Panc1 (cell line): ENCODE measurements at regions not wholly inside any gene's neighbourhood (a gene's known extent, or its start where the extent isn't known, plus 50 kb on each side); places are given as distances from the start of the nearest gene placed in this dataset.
"Not testable (repeated sequence)": the region's sequence is repeated elsewhere in the genome, so short reads cannot be mapped to it uniquely, and the experiment has no call there.

Experiments used
- ATAC-seq: fragments of 200-7000 bp; cut with Tn5 transposase; 2 replicates; pipeline ENCODE4 v1.9.1; 2020; ENCODE audit warnings: mild to moderate bottlenecking, moderate library complexity
- BruUV-seq: library from RNA; stranded (reverse); fragments of 400-500 nt; replicated peaks from 2 replicates; lab custom pipeline; 2021; lab: Mats Ljungman, UMichigan
- CTCF ChIA-PET: fragments of 300-600 bp; sonication (Branson Sonifier 250); formaldehyde crosslinking; loops from one replicate; lab custom pipeline; 2022; ENCODE audit warnings: antibody characterized with exemption; lab: Charles Lee
- POLR2A ChIA-PET: fragments of 300-600 bp; sonication (Branson Sonifier 250); formaldehyde crosslinking; loops from one replicate; lab custom pipeline; 2022; ENCODE audit warnings: antibody characterized with exemption; lab: Charles Lee
- DNase-seq: peaks from one replicate; pipeline ENCODE4 v3.0.0-alpha.2; 2010; ENCODE audit warnings: low read depth, low spot score
- H3K27ac ChIP-seq: 2 replicates; pipeline ENCODE4 v1.5.1; 2011; ENCODE audit warnings: mild to moderate bottlenecking, low read length, inconsistent platforms
- H3K27me3 ChIP-seq: fragments of 200-500 bp; sonication (Bioruptor generic); 2 replicates; pipeline ENCODE4 v1.6.0; 2014; ENCODE audit warnings: low read length, inconsistent platforms; ENCODE audit not compliant: control insufficient read depth, insufficient read depth
- H3K36me3 ChIP-seq: fragments of 200-500 bp; sonication (Bioruptor generic); 2 replicates; pipeline ENCODE4 v1.5.1; 2014; ENCODE audit warnings: inconsistent platforms, mild to moderate bottlenecking, low read length, moderate library complexity; ENCODE audit not compliant: control insufficient read depth, insufficient read depth
- H3K4me1 ChIP-seq: 2 replicates; pipeline ENCODE4 v1.5.1; 2011; ENCODE audit warnings: inconsistent platforms, mild to moderate bottlenecking, low read length, moderate library complexity; ENCODE audit not compliant: control insufficient read depth, insufficient read depth
- H3K4me3 ChIP-seq, 2 experiments: 2 replicates each; pipeline ENCODE4 v1.5.1; 2011 to 2012; ENCODE audit warnings: low read depth in 2 of 2, low read length in 2 of 2, mild to moderate bottlenecking in 2 of 2, inconsistent platforms in 1 of 2, moderate library complexity in 1 of 2
- H3K9me3 ChIP-seq: fragments of 200-500 bp; sonication (Bioruptor generic); 2 replicates; pipeline ENCODE4 v1.5.1; 2014; ENCODE audit warnings: low read depth, mild to moderate bottlenecking, inconsistent platforms, low read length, moderate library complexity; ENCODE audit not compliant: control insufficient read depth, insufficient read depth
- POLR2AphosphoS5 ChIP-seq: IDR thresholded peaks from 2 replicates; pipeline ENCODE4 v1.6.1; 2012; ENCODE audit warnings: mild to moderate bottlenecking, low read depth, low read length, moderate library complexity
- REST ChIP-seq, 2 experiments: IDR thresholded peaks; 2 replicates each; pipeline ENCODE4 v1.6.1; 2011 to 2012; ENCODE audit warnings: low read depth in 2 of 2, control low read depth in 1 of 2, low read length in 1 of 2, mild to moderate bottlenecking in 1 of 2, moderate library complexity in 1 of 2; ENCODE audit not compliant: insufficient read depth in 1 of 2
- SIN3A ChIP-seq: IDR thresholded peaks from 2 replicates; pipeline ENCODE4 v1.6.1; 2012; ENCODE audit warnings: low read depth, mild to moderate bottlenecking, low read length, moderate library complexity, borderline replicate concordance; ENCODE audit not compliant: insufficient read depth
- TCF7L2 ChIP-seq: IDR thresholded peaks from 2 replicates; pipeline ENCODE4 v1.6.1; 2011; ENCODE audit warnings: mild to moderate bottlenecking, low read depth, low read length, inconsistent platforms
- in situ Hi-C: cut with HindIII; loops from 2 replicates; pipeline ENCODE4 v1.10.0; 2016; ENCODE audit warnings: low sequenced_read_pairs, low pct_unique_long_range_greater_than_20kb
- intact Hi-C: fragments of 100-400 bp; cut with micrococcal nuclease; formaldehyde crosslinking; loops from one replicate; pipeline ENCODE4 v1.10.0; 2022; ENCODE audit not compliant: unreplicated experiment
- TF ChIP-seq, protein P1 (sequence below): fragments of 450-650 bp; IDR thresholded peaks from 2 replicates; pipeline ENCODE4 v1.5.1; 2017; ENCODE audit warnings: mild to moderate bottlenecking

DNA sequence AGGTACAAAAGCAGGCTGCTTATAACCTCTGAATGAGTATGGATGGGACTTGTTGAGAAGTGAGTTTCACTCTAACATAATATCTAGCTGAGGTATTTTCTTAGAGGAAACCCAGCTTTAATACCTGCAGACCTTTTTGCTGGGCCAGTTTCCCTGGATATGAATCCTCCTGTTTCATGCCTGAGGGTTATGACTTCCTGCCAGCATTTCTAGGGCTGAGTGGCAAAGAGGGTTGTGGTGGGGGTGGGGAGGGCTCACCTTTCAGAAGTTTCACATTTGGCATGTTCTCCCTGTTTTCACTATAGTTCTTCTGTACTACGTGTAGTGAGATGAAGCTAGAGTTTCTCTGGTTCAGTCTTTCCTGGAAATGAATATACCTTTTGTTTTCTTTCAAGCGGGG is 73.7 kb downstream of the LACC1 start:
- Histone ChIP-seq H3K9me3 (no peaks in the 10 kb centered on the region), H3K4me1 (no peaks in the 10 kb centered on the region), H3K27me3 (no peaks in the 10 kb centered on the region), H3K4me3 (no peak overlapping the region), H3K36me3 (no peaks in the 10 kb centered on the region), H3K27ac (no peak overlapping the region)
- intact Hi-C loops: no loop called here
- TF ChIP-seq TCF7L2: no peak
- TF ChIP-seq POLR2AphosphoS5: no peak
- TF ChIP-seq REST (IDR thresholded peaks at IDR 0.05; ENCODE audit: insufficient read depth in 1 of 2, low read depth in 2 of 2, low read length in 1 of 2): no peak
- no peak for TF ChIP-seq SIN3A
- TF ChIP-seq, protein P1, sequence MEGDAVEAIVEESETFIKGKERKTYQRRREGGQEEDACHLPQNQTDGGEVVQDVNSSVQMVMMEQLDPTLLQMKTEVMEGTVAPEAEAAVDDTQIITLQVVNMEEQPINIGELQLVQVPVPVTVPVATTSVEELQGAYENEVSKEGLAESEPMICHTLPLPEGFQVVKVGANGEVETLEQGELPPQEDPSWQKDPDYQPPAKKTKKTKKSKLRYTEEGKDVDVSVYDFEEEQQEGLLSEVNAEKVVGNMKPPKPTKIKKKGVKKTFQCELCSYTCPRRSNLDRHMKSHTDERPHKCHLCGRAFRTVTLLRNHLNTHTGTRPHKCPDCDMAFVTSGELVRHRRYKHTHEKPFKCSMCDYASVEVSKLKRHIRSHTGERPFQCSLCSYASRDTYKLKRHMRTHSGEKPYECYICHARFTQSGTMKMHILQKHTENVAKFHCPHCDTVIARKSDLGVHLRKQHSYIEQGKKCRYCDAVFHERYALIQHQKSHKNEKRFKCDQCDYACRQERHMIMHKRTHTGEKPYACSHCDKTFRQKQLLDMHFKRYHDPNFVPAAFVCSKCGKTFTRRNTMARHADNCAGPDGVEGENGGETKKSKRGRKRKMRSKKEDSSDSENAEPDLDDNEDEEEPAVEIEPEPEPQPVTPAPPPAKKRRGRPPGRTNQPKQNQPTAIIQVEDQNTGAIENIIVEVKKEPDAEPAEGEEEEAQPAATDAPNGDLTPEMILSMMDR: no peak
- ATAC-seq (no peak), DNase-seq (no peak)
- in situ Hi-C loops: no loop called here
- POLR2A ChIA-PET: no interaction called here
- CTCF ChIA-PET: no interaction called here
- BruUV-seq: no TSS peak

DNA sequence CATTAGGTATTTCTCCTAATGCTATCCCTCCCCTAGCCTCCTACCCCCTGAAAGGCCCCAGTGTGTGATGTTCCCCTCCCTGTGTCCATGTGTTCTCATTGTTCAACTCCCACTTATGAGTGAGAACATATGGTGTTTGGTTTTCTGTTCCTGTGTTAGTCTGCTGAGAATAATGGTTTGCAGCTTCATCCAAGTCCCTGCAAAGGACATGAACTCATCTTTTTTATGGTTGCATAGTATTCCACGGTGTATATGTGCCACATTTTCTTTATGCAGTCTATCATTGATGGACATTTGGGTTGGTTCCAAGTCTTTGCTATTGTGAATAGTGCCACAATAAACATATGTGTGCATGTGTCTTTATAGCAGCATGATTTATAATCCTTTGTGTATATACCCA is 77.3 kb downstream of the LACC1 start:
- H3K9me3 ChIP-seq, H3K27me3 ChIP-seq, DNase-seq, intact Hi-C loops, ATAC-seq, H3K4me3 ChIP-seq, in situ Hi-C loops, BruUV-seq, H3K36me3 ChIP-seq, H3K4me1 ChIP-seq, CTCF ChIA-PET, H3K27ac ChIP-seq: not testable (repeated sequence)
- POLR2A ChIA-PET: interaction anchor here (0.6 kb wide), 1 partner anchor 511 kb away, joined by 4 read pairs; no protein-coding TSS in a partner anchor

DNA sequence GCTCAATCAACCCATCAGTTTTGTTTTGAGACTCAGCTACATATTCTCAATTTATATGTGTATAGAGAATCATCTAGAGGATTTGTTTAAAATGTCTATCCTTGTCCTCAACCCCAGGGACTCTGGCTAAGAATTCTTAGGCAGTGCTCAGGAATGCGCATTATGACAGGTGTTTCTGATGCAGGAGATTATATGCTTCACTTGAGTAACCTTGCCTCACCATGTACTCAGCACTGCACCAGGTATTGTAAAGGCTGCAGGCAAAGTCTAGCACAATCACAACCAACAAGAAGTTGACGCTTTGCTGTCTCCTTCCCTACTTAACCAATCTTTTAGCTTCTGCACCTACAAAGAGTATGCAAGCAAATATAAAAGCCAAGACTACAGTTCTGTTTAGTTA is 79.6 kb downstream of the LACC1 start:
- DNase-seq (no peak), ATAC-seq (no peak)
- Histone ChIP-seq H3K27ac (no peak overlapping the region), H3K4me1 (no peaks in the 10 kb centered on the region), H3K27me3 (no peaks in the 10 kb centered on the region), H3K9me3 (no peaks in the 10 kb centered on the region), H3K36me3 (no peaks in the 10 kb centered on the region), H3K4me3 (no peak overlapping the region)
- ChIA-PET POLR2A (no interaction called here), CTCF (no interaction called here)
- no peak for TF ChIP-seq SIN3A
- TF ChIP-seq, protein P1: no peak
- TF ChIP-seq REST (IDR thresholded peaks at IDR 0.05; ENCODE audit: insufficient read depth in 1 of 2, low read depth in 2 of 2, low read length in 1 of 2): no peak
- no peak for TF ChIP-seq POLR2AphosphoS5
- no peak for TF ChIP-seq TCF7L2
- intact Hi-C loops (no loop called here), in situ Hi-C loops (no loop called here)
- BruUV-seq: no TSS peak
